C4-2B (cell line): ENCODE measurements at regions not wholly inside any gene's neighbourhood (a gene's known extent, or its start where the extent isn't known, plus 50 kb on each side); places are given as distances from the start of the nearest gene placed in this dataset.
A peak's percentile ranks its signal among the peaks of the same experiment; 100 is the strongest.
"Not testable (repeated sequence)": the region's sequence is repeated elsewhere in the genome, so short reads cannot be mapped to it uniquely, and the experiment has no call there.

Experiments used
- H3K27ac ChIP-seq: fragments of 450-650 bp; 2 replicates; pipeline ENCODE4 v1.5.1; 2017
- ZFX ChIP-seq: fragments of 450-650 bp; IDR thresholded peaks from 2 replicates; pipeline ENCODE4 v1.6.1; 2017
- TF ChIP-seq, protein P1 (sequence below): fragments of 450-650 bp; conservative IDR thresholded peaks from 2 replicates; pipeline ENCODE4 v1.5.1; 2017; ENCODE audit warnings: mild to moderate bottlenecking

GRCh38 chr5:103397739-103398581 lies 139.4 kb downstream of the MACIR start:
- no peak for TF ChIP-seq ZFX
- H3K27ac ChIP-seq, result no peak overlapping the region

DNA sequence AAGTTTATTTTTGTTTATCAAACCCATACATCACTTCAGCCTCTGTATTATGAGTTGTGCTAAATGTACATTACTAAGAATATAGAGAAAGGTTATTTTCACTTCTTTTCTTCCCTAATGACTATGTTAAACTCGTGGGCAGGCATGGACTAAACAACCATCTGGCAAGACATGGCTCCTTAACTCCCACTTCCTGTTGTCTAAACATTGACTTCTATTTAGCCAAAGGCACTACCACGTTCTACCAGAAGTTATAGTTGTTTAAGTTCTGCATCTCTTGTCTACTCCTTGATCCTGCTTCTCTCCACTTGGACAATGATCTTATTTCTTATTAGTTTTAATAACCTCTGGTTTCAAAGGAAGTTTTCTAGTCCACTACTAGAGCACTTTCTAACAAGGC lies 136.1 kb downstream of the MACIR start:
- TF ChIP-seq ZFX, result no peak
- TF ChIP-seq, protein P1, sequence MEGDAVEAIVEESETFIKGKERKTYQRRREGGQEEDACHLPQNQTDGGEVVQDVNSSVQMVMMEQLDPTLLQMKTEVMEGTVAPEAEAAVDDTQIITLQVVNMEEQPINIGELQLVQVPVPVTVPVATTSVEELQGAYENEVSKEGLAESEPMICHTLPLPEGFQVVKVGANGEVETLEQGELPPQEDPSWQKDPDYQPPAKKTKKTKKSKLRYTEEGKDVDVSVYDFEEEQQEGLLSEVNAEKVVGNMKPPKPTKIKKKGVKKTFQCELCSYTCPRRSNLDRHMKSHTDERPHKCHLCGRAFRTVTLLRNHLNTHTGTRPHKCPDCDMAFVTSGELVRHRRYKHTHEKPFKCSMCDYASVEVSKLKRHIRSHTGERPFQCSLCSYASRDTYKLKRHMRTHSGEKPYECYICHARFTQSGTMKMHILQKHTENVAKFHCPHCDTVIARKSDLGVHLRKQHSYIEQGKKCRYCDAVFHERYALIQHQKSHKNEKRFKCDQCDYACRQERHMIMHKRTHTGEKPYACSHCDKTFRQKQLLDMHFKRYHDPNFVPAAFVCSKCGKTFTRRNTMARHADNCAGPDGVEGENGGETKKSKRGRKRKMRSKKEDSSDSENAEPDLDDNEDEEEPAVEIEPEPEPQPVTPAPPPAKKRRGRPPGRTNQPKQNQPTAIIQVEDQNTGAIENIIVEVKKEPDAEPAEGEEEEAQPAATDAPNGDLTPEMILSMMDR, result no peak
- no peak overlapping the region for H3K27ac ChIP-seq

DNA sequence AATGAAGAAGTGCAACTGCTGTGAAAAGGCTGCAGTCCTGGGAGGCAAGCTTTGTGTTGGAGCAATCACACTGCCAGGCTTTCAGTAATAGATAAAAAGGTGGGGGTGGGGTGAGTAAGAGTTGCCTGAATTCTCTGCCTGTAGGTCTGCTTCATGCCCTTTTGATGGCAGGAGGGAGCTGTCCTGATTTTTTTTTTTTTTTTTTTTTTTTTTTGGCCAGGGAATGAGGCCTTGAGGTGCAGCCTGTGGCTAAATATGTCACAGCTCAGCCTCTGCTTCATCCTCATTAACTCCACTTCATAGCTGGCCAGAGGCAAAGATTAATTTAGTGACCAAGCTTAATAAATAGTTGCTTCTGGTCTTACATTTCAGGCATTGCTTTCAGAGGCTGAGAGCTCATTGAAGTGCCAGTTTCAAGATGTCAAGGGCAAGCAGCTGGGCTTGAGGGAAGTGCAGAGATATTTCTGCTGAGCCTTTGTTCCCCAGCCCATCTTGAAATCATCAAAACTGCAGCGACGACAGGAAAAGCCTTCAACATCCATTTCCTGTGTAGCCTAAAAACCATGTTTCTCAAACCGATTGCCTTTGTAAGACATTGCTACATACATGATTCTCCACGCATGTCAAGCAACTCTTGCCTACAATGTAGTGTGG lies 134.7 kb downstream of the MACIR start:
- H3K27ac ChIP-seq, result no peak overlapping the region
- no peak for TF ChIP-seq ZFX
- TF ChIP-seq, protein P1, result peak; percentile 12; the same call in 1 of the 2 replicates

DNA sequence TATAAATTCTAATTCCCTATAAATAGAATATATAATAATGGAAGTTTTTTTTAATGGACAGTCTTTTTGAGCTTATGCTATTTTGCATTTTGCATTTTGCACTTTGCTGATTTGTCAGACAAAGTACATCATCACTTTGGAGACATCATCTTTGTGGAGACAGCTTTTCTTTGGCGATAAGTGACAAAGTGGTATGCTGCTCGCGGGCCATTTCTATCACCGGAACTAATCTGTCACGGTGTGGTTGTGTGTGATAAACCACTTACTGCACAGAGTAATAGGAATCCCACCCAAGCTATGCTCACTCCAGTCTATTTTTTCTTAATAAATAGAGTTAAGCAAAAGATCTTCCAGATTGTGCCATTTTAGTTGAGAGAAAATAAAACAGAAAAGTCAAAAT lies 133.1 kb downstream of the MACIR start:
- no peak overlapping the region for H3K27ac ChIP-seq
- TF ChIP-seq, protein P1, result no peak
- no peak for TF ChIP-seq ZFX

DNA sequence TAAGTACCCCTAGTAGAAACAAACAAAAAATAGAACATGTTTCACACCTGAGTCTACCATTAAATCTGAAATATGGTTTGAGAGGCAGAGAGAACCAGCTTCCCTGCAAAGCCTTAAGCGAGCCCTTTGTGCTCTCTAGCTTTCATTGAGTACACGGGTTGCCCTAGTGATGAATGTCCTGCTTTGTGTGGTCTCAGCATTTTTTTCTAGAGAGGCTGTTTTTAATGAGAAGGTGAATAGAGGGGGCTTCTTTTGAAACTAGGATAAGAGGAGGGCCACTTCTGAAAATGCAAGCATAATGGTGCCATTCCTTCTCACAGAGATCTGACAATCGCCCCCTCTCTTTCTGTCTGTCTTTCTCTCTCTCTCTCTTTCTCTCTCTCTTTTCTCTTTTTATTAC lies 131.3 kb downstream of the MACIR start:
- TF ChIP-seq, protein P1, result no peak
- no peak for TF ChIP-seq ZFX
- H3K27ac ChIP-seq, result no peak overlapping the region

DNA sequence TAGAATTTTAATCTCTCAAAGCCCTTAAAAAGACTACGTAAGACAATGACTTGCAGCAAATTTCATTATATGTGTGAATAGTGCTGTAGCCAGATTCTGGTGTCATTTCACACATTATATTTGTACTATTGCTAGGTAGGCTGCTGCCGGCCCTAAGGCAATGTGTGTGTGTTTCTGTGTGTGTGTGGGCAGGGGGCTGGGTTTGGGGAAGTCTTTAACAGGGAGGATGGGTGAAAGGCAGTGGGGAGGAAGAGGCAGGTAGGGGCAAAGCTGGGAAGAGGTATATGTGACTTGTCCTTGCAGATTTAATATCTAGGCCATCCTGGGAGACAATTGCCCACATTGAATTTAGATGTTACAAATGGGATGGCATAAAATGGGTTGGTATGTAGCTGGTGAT lies 130.8 kb downstream of the MACIR start:
- H3K27ac ChIP-seq, result no peak overlapping the region
- TF ChIP-seq ZFX, result no peak
- TF ChIP-seq, protein P1, result no peak

- TF ChIP-seq, protein P1, result no peak; the same call in 1 of the 2 replicates
- no peak for TF ChIP-seq ZFX
- no peak overlapping the region for H3K27ac ChIP-seq
Measured at GRCh38 chr5:103385722-103386121, 127.2 kb downstream of the MACIR start.

GRCh38 chr5:103377638-103378037 lies 119.1 kb downstream of the MACIR start:
- H3K27ac ChIP-seq, result not testable (repeated sequence)
